Stimulated activated CD4-positive, alpha-beta T cell treated with anti-CD3 and anti-CD28 coated beads, Interleukin-1b, Interleukin-23, amount 100 ng/mL, for 4 hours (primary cell): ENCODE measurements at regions not wholly inside any gene's neighbourhood (a gene's known extent, or its start where the extent isn't known, plus 50 kb on each side); places are given as distances from the start of the nearest gene placed in this dataset.
"Not testable (repeated sequence)": the region's sequence is repeated elsewhere in the genome, so short reads cannot be mapped to it uniquely, and the experiment has no call there.

Source experiments
- DNase-seq, 2 donors: peaks; one replicate each; pipeline ENCODE4 v3.0.0-alpha.2; 2020; ENCODE audit warnings: low read depth in 2 of 2

DNA sequence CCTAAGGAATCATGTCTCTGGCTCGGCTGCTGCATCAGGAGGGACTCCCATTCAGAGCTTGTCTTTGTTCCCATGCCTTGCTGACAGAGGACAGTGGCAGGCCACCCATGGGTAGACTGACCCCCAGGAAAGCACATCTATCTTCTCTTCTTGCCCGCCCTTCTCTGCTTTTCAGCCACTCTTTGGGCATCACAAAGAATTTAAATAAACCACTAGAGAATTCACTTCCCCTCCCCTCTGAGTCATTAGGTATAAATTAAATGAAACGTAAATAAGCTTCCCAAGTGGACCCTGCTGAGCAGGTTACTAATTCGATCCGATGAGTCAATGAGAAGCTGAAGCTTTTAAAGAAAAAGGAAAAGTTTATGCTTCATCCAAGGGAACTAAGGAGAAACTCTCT, 97.0 kb downstream of the DRD1 start:
- DNase-seq, result no peak

DNA sequence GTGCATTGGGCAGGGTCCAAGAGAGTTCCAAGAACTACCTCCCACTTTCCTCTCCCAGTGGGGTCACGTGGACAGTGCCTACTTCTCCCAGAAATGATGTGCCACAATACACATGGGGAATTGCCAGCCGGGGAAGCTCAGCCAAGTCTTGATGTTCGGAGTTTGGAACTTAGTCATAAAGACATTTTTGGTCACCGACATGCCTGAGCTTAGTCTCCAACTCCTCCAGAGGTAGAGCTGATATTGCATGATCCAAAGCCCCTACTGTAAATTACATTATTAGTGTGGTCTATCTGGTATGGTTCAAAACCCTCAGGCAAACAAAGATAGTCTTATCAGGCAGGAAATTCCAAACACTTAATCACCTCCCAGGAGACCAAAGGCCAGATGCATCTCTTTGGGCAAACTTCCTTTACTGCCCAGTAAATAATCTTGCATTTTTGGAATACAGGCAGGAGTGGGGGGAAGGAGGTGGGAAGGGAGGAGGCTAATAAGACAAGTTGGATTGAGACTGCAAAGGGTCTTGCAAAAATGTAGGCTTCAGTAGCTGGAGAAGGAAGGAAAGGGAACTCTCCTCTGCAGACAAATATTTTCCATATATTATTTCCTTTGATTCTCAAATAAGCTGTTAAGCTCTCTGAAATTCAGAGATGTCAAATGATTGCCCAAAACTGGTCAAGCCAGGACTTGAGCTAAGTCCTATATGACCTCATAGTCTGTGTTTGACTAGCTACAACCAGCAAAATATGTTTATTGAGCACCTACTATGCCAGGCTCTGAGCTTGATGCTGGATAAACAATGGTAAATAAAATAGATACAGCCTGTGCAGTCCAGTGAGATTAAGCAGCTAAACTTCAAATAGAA, 99.4 kb downstream of the DRD1 start:
- no peak for DNase-seq

DNA sequence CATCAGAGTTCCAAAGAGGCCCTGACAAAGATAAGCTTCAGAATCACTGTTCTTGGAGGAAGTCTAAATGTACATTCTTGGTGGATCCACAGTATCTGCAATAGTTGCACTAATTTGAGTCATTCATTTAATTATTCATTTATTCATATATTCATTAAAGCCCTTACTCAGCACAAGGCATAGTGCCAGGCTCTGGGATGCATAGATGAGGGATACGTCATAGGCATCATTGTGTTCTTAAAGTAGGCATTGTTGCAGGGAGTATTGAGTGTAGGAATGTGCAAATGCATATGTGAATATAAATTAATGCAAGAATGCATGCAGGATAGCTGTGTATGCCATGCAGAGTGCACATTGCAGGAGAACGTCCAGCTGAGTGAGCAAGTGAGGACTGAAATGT, 100.7 kb downstream of the DRD1 start:
- DNase-seq, result no peak

DNA sequence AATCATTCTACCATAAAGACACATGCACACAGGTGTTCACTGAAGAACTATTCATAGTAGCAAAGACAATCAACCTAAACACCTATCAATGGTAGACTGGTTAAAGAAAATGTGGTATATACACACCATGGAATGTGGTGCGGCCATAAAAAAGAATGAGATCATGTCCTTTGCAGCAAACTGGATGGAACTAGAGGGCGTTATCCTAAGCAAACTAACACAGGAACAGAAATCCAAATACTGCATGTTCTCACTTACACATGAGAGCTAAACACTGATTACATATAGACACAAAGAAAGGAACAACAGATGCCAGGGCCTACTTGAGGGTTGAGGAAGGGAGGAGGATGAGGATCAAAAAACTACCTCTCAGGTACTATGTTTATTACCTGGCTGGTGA, 103.8 kb downstream of the DRD1 start:
- DNase-seq, result no peak

DNA sequence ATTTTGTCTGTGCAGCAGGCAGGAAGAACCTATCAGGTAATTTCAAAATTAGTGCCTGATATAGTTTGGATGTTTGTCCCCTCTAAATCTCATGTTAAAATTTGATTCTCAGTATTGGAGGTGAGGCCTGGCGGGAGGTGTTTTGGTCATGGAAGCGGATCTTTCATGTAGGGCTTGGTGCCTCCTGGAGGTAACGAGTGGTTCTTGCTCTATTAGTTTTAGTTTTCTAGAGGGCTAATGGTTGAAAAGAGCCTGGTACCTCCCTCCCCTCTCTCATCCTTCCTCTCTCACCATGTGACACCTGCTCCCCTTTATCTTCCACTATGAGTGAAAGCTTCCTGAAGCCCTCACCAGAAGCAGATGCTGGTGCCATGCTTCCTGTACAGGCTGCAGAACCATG, 106.3 kb downstream of the DRD1 start:
- DNase-seq, result no peak

DNA sequence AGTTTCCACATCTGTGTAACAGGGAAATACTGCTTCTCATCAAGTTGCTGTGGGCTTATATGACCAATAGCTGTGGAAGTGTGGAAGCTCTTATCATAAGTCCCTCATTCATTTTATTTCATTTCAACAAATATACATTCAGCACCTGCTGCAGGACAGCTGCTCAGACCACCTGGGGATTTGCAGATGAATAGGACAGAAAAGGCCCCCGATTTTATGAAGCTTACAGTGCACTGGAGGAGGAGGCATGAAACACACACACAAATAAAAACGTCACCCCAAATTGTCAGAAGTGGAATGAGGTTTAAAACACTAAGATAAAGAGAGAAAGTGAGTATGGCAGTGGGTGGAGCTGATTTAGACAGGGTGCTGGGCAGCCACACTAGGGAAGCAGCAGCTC, 107.2 kb downstream of the DRD1 start:
- DNase-seq, result no peak

DNA sequence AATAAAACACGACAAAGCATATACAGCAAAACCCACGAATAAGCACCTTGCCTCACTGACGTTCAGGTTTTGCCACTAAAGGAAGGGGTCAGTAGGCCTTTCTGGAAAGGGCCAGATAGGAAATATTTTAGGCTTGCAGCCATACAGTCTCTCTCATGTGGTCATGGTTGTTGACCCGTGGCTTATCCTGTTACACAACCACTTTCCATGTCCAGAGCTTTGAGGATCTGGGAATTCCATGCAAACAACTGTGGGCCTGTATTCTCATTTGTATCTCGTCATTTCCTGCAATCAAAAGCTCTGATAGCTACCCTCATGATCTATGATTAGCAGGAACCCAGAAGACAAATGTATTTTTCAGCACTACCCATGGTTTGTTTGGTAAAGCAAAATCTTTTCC, 108.3 kb downstream of the DRD1 start:
- no peak for DNase-seq

DNA sequence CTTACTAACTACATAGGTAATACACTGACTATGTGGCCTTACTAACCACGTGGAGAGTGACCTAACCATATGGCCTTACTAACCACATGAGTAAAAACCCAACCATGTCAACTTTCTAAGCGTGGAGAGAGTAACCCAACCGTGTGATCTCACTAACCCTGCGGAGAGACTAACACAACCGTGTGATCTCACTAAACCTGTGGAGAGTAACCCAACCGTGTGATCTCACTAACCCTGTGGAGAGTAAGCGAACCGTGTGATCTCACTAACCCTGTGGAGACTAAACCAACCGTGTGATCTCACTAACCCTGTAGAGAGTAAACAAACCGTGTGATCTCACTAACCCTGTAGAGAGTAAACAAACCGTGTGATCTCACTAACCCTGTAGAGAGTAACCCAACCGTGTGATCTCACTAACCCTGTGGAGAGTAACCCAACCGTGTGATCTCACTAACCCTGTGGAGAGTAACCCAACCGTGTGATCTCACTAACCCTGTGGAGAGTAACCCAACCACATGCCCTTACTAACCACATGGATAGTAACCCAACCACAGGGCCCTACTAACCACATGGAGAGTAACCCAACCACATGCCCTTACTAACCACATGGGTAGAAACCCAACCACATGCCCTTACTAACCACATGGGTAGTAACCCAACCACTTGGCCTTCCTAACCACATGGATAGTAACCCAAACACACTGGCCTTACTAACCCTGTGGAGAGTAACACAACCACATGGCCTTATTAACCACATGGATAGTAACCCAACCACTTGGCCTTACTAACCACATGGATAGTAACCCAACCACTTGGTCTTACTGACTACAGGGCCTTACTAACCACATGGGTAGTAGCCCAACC, 112.6 kb downstream of the DRD1 start:
- not testable (repeated sequence) for DNase-seq

DNA sequence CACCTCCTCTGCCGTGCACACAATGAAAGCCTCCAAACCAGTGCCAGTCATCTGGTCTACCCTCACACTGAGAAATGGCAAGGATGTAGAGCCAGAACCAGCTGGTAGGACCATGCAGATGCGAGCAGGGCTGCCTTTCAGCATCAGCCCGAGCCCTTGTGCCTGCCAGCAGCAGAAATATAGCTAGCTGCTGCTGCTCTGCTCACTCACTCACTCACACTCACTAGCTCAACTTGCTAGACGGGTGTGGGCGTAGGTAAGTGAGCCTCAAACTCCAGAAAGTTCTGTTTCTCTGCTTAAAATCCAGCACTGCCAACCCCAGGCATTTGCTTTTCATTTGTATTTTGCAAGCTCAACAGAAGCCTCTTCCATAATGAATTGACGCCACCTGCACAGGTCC, 114.0 kb downstream of the DRD1 start:
- DNase-seq, result no peak

DNA sequence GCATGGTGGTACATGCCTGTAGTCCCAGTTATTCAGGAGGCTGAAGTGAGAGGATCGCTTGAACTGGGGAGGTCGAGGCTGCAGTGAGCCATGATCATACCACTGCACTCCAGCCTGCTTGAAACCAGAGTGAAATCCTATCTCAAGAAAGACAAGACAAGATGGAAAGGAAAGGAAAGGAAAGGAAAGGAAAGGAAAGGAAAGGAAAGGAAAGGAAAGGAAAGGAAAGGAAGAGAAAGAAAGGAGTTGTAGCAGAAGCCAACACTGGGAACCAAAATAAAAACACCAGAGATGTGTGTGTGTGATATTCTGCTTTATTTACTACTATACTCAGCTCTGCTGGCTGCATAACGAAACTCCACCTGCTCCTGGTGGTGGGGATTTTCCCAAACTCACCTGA, 115.3 kb downstream of the DRD1 start:
- DNase-seq, result no peak

DNA sequence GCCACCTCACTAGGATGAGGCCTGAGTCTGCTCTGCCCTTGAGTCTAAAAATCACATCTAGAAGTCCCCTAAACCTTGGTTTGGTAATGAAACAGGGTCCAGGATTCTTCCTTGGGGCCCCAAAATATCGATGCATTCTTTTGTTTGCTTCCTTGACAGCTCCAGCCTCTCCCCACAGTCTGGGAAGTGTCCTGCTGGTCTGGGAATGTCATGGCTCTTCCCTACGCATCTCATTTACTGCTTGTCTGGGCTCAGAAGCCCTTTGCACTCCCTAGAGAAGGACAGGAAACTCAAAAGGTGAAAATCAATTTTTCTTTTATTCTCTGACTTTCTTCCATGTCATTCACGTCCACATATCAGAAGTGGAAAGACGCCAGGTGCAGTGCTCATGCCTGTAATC, 115.8 kb downstream of the DRD1 start:
- no peak for DNase-seq

DNA sequence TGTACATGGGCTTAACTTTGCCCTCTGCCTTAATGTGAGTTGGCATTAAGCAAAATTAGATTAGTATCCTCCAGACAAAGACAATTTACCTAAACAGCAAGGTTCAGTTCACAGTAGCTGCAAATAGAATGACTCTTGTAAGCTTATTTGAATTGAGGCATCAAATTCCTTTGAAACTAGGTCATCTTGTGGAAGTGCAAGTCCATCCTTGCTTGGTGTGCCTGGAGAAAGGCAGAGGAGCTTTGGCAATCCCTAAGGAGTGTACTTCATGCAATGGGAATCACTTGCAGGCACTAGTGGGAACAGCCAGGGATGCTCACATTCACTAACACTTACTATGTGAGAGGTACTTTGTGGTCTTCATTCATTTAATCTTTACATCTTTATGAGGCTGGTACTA, 118.3 kb downstream of the DRD1 start:
- DNase-seq, result no peak

DNA sequence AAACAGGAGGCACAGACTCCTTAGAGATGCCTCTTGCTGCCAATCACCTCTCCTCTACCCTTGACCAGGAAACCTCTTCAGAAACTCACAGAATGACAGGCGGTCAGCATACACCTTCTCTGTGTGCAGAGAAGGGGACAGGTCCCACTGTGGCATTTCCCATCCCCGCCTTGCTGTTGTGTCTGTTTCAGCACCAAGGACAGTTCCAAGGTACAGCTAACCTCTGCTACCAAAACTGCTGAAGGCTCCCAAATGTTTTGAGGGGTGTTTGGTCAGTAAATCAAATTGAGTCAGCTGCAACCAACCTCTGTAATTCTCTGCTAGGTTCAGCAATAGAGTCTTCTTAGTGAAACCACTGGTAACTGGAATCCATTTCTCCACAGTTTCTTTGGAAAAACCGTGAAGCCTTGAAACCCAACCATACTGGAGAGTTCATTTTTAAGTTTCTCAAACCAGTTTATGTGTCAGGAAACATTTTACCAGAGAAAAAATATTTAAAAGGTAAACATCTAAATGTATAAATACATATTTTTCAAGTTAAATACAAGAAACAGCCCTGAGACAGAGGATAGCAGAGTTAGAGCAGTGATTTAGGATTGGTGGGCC, 122.0 kb downstream of the DRD1 start:
- no peak for DNase-seq

DNA sequence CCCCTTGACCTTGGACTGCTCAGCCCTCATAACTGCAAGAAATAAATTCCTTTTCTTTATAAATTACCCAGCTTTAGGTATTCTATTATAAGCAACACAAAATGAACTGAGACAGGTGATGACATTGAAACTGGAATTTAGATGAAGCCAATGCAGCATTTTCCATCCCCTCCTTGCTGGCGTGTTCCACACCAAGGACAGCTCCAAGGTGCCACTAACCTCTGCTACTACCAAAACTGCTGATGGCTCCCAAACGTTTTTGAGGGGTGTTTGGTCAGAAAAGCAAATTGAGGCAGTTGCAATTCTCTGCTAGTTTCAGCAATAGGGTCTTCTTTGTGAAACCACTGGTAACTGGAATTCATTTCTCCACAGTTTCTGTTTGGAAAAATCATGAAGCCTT, 124.8 kb downstream of the DRD1 start:
- no peak for DNase-seq

DNA sequence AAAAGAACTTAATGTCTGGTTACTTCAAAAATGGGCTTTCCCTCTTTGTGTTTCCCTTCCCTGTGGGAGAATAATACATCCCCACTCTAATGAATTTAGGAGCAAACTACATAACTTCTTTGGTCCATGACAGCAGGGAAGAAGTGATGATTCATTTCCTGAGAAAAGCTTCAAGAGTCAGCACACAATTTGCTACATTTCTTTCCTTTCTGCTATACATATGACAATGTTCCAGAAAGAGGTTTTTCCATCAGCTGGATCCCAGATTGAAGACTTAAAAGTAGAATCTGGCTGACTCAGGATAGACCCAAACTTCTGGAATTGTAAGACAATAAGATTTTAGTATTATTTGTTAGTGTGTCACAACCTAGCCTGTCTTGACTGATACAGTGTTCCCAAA, 126.1 kb downstream of the DRD1 start:
- no peak for DNase-seq

DNA sequence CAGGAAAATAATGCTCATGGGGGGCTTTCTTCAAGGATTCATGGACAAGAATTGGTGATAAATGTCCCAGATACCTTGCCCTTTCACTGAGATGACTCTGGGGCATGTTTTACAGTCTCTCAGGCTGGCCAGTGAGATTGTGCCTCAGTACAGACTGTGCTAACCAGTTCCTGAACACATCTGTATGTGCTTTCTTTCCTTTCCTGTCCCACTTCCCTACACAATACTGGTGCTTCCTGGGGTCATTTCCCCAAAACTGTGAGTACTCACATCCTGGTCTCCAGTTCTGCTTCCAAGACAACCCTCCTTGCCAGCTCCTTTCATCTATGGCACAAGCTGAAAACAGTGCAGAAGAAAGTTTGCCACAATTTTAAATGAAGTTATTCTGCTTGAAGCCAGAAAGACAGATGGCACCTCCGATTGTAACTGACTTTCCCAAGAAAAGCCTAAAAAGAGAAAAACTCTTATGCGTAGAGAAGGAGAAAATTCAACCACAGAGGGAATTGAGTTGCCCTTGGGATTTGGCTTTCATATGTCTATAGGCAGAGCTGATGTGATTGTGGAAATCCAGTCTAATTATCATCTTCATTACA, 134.7 kb downstream of the DRD1 start:
- no peak for DNase-seq

DNA sequence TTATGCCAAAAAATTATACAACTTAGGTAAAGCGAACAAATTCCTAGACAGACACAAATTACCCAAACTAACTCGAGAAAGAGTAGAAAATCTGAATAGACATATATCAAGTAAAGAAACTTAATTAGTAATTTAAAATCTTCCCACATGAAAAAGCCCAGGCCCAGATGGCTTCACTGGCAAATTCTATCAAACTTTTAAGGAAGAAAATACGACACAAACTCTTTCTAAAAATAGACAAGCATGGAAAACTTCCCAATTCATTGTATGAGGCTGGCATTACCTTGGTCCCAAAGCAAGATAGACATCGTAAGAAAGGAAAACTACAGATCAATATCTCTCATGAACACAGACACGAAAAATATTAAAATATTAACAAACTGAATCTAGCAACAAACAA, 135.3 kb downstream of the DRD1 start:
- no peak for DNase-seq

DNA sequence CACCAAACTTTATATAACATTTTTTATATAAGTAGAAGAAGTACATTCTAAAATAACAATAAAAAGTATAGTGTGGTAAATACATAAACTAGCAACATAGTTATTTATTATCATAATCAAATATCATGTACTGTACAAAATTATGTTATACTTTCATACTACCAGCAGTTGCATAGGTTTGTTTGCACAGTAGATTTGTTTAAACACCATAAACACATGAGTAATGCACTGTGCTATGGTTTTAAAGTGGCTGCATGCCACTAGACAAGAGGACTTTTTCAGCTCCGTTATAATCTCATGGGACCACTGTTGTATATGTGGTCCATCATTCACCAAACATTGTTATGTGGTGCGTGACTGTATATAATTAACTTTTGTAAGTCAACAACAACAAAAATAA, 137.6 kb downstream of the DRD1 start:
- no peak for DNase-seq

DNA sequence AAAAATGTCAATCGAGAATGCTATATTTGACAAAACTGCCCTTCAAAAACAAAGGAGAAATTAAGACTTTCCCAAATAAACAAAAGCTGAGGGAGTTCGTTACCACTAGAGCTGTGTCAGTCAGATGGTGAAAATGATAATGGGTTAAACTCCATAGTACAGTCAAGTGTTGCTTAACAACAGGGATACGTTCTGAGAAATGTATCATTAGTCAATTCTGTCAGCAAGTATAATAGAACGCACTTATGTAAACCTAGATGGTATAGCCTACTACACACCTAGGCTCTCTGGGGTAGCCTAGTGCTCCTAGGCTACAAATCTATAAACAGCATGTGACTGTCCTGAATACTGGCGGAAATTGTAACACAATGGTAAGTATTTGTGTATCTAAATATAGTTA, 138.7 kb downstream of the DRD1 start:
- DNase-seq, result no peak

DNA sequence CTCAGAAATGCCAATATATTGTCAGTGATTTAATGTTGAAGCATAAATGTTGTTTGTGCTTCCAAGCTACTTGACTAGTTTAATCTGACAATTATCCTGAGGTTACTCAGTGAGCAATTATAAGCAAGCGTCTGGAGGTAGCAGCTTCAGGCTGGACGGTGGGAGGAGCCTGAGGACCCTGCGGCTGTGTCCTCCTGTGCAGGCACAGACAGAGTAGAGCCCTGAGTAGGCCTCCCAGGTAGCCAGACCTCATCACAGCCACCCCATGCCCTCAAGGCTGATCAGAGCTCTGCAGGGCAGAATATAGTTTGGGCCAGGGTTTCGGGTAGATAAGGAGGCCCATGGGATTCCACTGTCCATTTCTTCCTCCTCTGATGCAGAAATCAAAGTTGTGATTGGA, 153.6 kb downstream of the DRD1 start:
- no peak for DNase-seq

DNA sequence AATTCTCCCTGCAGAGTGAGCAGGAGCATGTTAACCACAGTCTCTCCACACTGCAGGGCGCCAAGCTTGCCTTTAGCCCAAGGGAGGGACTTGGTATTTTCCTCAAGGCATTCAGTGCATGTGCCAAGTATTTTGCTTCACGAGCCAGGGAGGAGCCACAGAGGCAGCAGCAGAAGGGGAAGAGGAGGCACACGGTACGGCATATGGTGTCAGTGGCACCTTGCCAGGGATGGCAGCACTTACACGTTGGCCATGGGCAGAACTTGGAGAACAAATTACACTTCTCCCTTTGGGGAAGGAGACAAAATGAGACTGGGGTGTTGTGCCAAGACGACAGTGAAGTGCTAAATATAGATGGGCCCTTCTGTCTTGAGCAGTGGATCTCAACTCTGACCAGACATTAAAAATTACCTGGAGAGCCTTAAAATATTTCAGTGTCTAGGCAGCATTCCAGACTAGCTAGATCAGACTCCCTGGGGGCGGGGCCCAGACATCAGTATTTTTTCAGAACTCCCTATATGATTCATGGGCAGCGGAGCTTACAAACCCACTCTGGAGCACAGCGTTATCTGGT, 155.8 kb downstream of the DRD1 start:
- DNase-seq, result no peak

DNA sequence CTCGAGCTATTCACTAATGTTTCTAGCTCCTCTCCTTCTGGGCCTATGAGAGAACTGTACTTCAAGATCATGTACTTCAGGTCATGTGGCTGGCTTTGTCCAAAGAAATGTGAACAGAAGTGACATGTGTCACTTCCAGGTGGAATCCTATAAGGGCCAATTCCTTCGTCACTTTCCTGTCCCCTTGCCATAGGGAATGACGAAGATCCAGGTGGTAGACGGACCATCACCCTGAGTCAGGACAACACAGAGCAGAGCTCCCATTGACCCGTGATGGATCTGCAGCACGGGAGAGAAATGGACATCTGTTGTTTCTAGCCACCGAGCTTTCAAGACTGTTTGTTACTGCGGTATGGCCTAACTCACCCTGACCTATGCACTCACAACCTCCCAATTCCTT, 157.0 kb downstream of the DRD1 start:
- no peak for DNase-seq
